ENCODE measurements at regions not wholly inside any gene's neighbourhood (a gene's known extent, or its start where the extent isn't known, plus 50 kb on each side); places are given as distances from the start of the nearest gene placed in this dataset.

GRCh38 chr12:5217936-5218335 lies 174.3 kb downstream of the KCNA5 start:
- no peak for TF ChIP-seq CTCF (IDR thresholded peaks at IDR 0.05; ENCODE audit: poor library complexity)
- TF ChIP-seq EZH2phosphoT487 (IDR thresholded peaks at IDR 0.05; ENCODE audit: low read depth, severe bottlenecking, unreplicated experiment), result no peak
